SK-N-SH treated with all-trans-retinoic acid at 6 μM for 48 hours (cell line): ENCODE measurements at regions not wholly inside any gene's neighbourhood (a gene's known extent, or its start where the extent isn't known, plus 50 kb on each side); places are given as distances from the start of the nearest gene placed in this dataset.

ENCODE experiments used
- ATAC-seq: fragments of 200-7000 bp; cut with Tn5 transposase; 3 replicates; pipeline ENCODE4 v1.9.1; 2020; ENCODE audit warnings: mild to moderate bottlenecking, moderate library complexity
- CREB5 ChIP-seq: fragments of 250-450 bp; sonication (Bioruptor Pico); IDR thresholded peaks from 2 replicates; pipeline ENCODE4 v1.5.1; 2020; ENCODE audit warnings: low read depth, mild to moderate bottlenecking, moderate library complexity
- CSDC2 ChIP-seq: fragments of 250-450 bp; sonication (Bioruptor Pico); IDR thresholded peaks from 2 replicates; pipeline ENCODE4 v1.5.0; 2020; ENCODE audit warnings: mild to moderate bottlenecking, moderate library complexity
- CSRNP3 ChIP-seq: fragments of 250-450 bp; sonication (Bioruptor Pico); IDR thresholded peaks from 2 replicates; pipeline ENCODE4 v1.5.1; 2021; ENCODE audit warnings: mild to moderate bottlenecking, moderate library complexity
- ESRRG ChIP-seq: fragments of 250-450 bp; sonication (Bioruptor Pico); IDR thresholded peaks from 2 replicates; pipeline ENCODE4 v1.6.1; 2021; ENCODE audit warnings: mild to moderate bottlenecking
- ISL1 ChIP-seq: fragments of 250-450 bp; sonication (Bioruptor Pico); IDR thresholded peaks from 2 replicates; pipeline ENCODE4 v2.1.2; 2022; ENCODE audit warnings: mild to moderate bottlenecking, moderate library complexity
- OSR1 ChIP-seq: fragments of 250-450 bp; sonication (Bioruptor Pico); IDR thresholded peaks from 2 replicates; pipeline ENCODE4 v1.8.0; 2022; ENCODE audit warnings: moderate library complexity, mild to moderate bottlenecking, inconsistent platforms
- PATZ1 ChIP-seq: fragments of 250-450 bp; sonication (Bioruptor Pico); IDR thresholded peaks from 2 replicates; pipeline ENCODE4 v1.8.0; 2020; ENCODE audit warnings: mild to moderate bottlenecking, moderate library complexity, borderline replicate concordance
- POU6F1 ChIP-seq: fragments of 250-450 bp; sonication (Bioruptor Pico); IDR thresholded peaks from 2 replicates; pipeline ENCODE4 v1.8.0; 2021; ENCODE audit warnings: low read depth, mild to moderate bottlenecking, moderate library complexity, borderline replicate concordance
- RARB ChIP-seq: fragments of 250-450 bp; sonication (Bioruptor Pico); IDR thresholded peaks from 2 replicates; pipeline ENCODE4 v1.8.0; 2021; ENCODE audit warnings: mild to moderate bottlenecking, moderate library complexity
- SNAI2 ChIP-seq: fragments of 250-450 bp; sonication (Bioruptor Pico); IDR thresholded peaks from 2 replicates; pipeline ENCODE4 v1.5.0; 2020; ENCODE audit warnings: mild to moderate bottlenecking, moderate library complexity
- TCF4 ChIP-seq: fragments of 250-450 bp; sonication (Bioruptor Pico); IDR thresholded peaks from 2 replicates; pipeline ENCODE4 v1.8.0; 2021; ENCODE audit warnings: mild to moderate bottlenecking, moderate library complexity, borderline replicate concordance
- TSHZ2 ChIP-seq: fragments of 250-450 bp; sonication (Bioruptor Pico); IDR thresholded peaks from 2 replicates; pipeline ENCODE4 v1.5.0; 2020; ENCODE audit warnings: mild to moderate bottlenecking, moderate library complexity
- ZFP3 ChIP-seq: fragments of 250-450 bp; sonication (Bioruptor Pico); IDR thresholded peaks from 2 replicates; pipeline ENCODE4 v1.5.0; 2020; ENCODE audit warnings: mild to moderate bottlenecking, moderate library complexity
- ZNF565 ChIP-seq: fragments of 450-650 bp; formaldehyde crosslinking; conservative IDR thresholded peaks from 2 replicates; pipeline ENCODE4 v1.5.0; 2020; ENCODE audit warnings: low read depth, mild to moderate bottlenecking, moderate library complexity
- ZNF70 ChIP-seq: fragments of 450-650 bp; formaldehyde crosslinking; IDR thresholded peaks from 2 replicates; pipeline ENCODE4 v1.5.0; 2020; ENCODE audit warnings: mild to moderate bottlenecking, moderate library complexity
- ZNF8 ChIP-seq: fragments of 450-650 bp; formaldehyde crosslinking; IDR thresholded peaks from 2 replicates; pipeline ENCODE4 v1.5.0; 2020; ENCODE audit warnings: mild to moderate bottlenecking, moderate library complexity

GRCh38 chr11:42225664-42226063 lies 766.2 kb upstream of the LRRC4C start:
- no peak for TF ChIP-seq CSRNP3 (CRISPR knock-in tag)
- no peak for TF ChIP-seq TCF4 (CRISPR knock-in tag)
- TF ChIP-seq, all 23 proteins: peak for 0
- ATAC-seq, result no peak

GRCh38 chr11:42232673-42233072 lies 773.2 kb upstream of the LRRC4C start:
- ATAC-seq, result no peak
- TF ChIP-seq RARB (CRISPR knock-in tag) (no peak), ZNF70 (no peak), ESRRG (no peak), ZNF8 (CRISPR knock-in tag) (no peak), POU6F1 (CRISPR knock-in tag) (no peak), ZFP3 (CRISPR knock-in tag) (no peak), TCF4 (CRISPR knock-in tag) (no peak), ISL1 (no peak), CSRNP3 (CRISPR knock-in tag) (no peak), CREB5 (CRISPR knock-in tag) (no peak), SNAI2 (no peak), ZNF565 (CRISPR knock-in tag) (no peak), CSDC2 (CRISPR knock-in tag) (no peak), TSHZ2 (CRISPR knock-in tag) (no peak)

- TF ChIP-seq PATZ1 (CRISPR knock-in tag) (no peak), SNAI2 (no peak), POU6F1 (CRISPR knock-in tag) (no peak), OSR1 (CRISPR knock-in tag) (no peak), TSHZ2 (CRISPR knock-in tag) (no peak), ZNF70 (peak; percentile 91)
- ATAC-seq, result no peak
Measured at GRCh38 chr11:42234451-42234951, 775.0 kb upstream of the LRRC4C start.
